ENCODE measurements at regions not wholly inside any gene's neighbourhood (a gene's known extent, or its start where the extent isn't known, plus 50 kb on each side); places are given as distances from the start of the nearest gene placed in this dataset.

GRCh38 chr4:119729835-119730670, 101.4 kb upstream of the PDE5A start (continued):
- TF ChIP-seq ZNF18 (tag by site-specific recombination; IDR thresholded peaks at IDR 0.05), result peak; percentile 81
- peak; percentile 60; the same call in 1 of the 2 replicates for TF ChIP-seq PATZ1 (tag by site-specific recombination; IDR thresholded peaks at IDR 0.05)
- TF ChIP-seq ZNF274 (IDR thresholded peaks at IDR 0.05; ENCODE audit: low read length), result no peak
- TF ChIP-seq ZNF274 (tag by site-specific recombination; IDR thresholded peaks at IDR 0.05; ENCODE audit: borderline replicate concordance), result no peak
- TF ChIP-seq ZNF174 (tag by site-specific recombination; IDR thresholded peaks at IDR 0.05), result no peak
- TF ChIP-seq ZNF423 (tag by site-specific recombination; IDR thresholded peaks at IDR 0.05), result no peak
- TF ChIP-seq ZNF664 (tag by site-specific recombination; IDR thresholded peaks at IDR 0.05), result no peak; the same call in 1 of the 2 replicates
- TF ChIP-seq ZNF561 (tag by site-specific recombination; IDR thresholded peaks at IDR 0.05; ENCODE audit: borderline replicate concordance), result peak; percentile 81; the same call in 1 of the 2 replicates
- TF ChIP-seq KLF8 (tag by site-specific recombination; IDR thresholded peaks at IDR 0.05), result peak; percentile 89; the same call in 1 of the 2 replicates
- TF ChIP-seq ZFP69B (tag by site-specific recombination; IDR thresholded peaks at IDR 0.05), result peak; percentile 60
- no peak for TF ChIP-seq ZNF157 (tag by site-specific recombination; IDR thresholded peaks at IDR 0.05)
- TF ChIP-seq ZNF223 (tag by site-specific recombination; IDR thresholded peaks at IDR 0.05), result no peak
- TF ChIP-seq ZNF639 (tag by site-specific recombination; IDR thresholded peaks at IDR 0.05), result peak; percentile 95
- TF ChIP-seq ZNF26 (tag by site-specific recombination; IDR thresholded peaks at IDR 0.05), result no peak
- no peak for TF ChIP-seq ZNF169 (tag by site-specific recombination; IDR thresholded peaks at IDR 0.05)
- TF ChIP-seq REST (tag by site-specific recombination; IDR thresholded peaks at IDR 0.05), result no peak
- TF ChIP-seq ZNF433 (tag by site-specific recombination; IDR thresholded peaks at IDR 0.05; ENCODE audit: low read depth), result no peak
- no peak for TF ChIP-seq CTCF (tag by site-specific recombination; IDR thresholded peaks at IDR 0.05)
- no peak for TF ChIP-seq ZNF184 (tag by site-specific recombination; IDR thresholded peaks at IDR 0.05)
- TF ChIP-seq ZNF843 (tag by site-specific recombination; IDR thresholded peaks at IDR 0.05), result peak; percentile 99
- TF ChIP-seq WT1 (tag by site-specific recombination; IDR thresholded peaks at IDR 0.05), result peak; percentile 92
- peak; percentile 93 for TF ChIP-seq HIC1 (tag by site-specific recombination; IDR thresholded peaks at IDR 0.05)

Measured in HEK293 (cell line).